BLaER1 (cell line): ENCODE measurements at regions not wholly inside any gene's neighbourhood (a gene's known extent, or its start where the extent isn't known, plus 50 kb on each side); places are given as distances from the start of the nearest gene placed in this dataset.
A peak's percentile ranks its signal among the peaks of the same experiment; 100 is the strongest.

Experiments used
- H3K27ac ChIP-seq: shearing (Covaris generic); formaldehyde crosslinking; 2 replicates; pipeline ENCODE4 v1.8.1; 2022
- H3K27me3 ChIP-seq: shearing (Covaris generic); formaldehyde crosslinking; 2 replicates; pipeline ENCODE4 v1.8.1; 2022
- H3K36me3 ChIP-seq: shearing (Covaris generic); formaldehyde crosslinking; 2 replicates; pipeline ENCODE4 v1.8.1; 2022
- H3K4me1 ChIP-seq: shearing (Covaris generic); formaldehyde crosslinking; 2 replicates; pipeline ENCODE4 v1.8.1; 2022
- H3K4me2 ChIP-seq: shearing (Covaris generic); formaldehyde crosslinking; 2 replicates; pipeline ENCODE4 v1.8.1; 2022
- H3K4me3 ChIP-seq: shearing (Covaris generic); formaldehyde crosslinking; 2 replicates; pipeline ENCODE4 v1.8.1; 2022
- H3K9ac ChIP-seq: shearing (Covaris generic); formaldehyde crosslinking; 2 replicates; pipeline ENCODE4 v1.8.1; 2022
- H3K9me3 ChIP-seq: shearing (Covaris generic); formaldehyde crosslinking; 2 replicates; pipeline ENCODE4 v1.8.1; 2022
- H4K20me1 ChIP-seq: shearing (Covaris generic); formaldehyde crosslinking; 2 replicates; pipeline ENCODE4 v1.8.1; 2022
- Cebpa-rat ChIP-seq: shearing (Covaris generic); IDR thresholded peaks from 2 replicates; pipeline ENCODE4 v1.8.1; 2022

GRCh38 chr22:27626675-27627443 lies 174.7 kb downstream of the MN1 start:
- Histone ChIP-seq H3K4me1 (peaks cover 24% of the 10 kb centered on the region), H3K4me2 (0 out of 2 replicates have a peak overlapping the region, but pooled peaks have one; percentile 7), H3K9me3 (no peaks in the 10 kb centered on the region), H3K27ac (peak overlapping the region; percentile 59; the same call in 1 of the 2 replicates), H3K36me3 (no peaks in the 10 kb centered on the region), H3K9ac (no peak overlapping the region), H3K27me3 (no peaks in the 10 kb centered on the region), H4K20me1 (no peaks in the 10 kb centered on the region), H3K4me3 (no peak overlapping the region)
- no peak for TF ChIP-seq Cebpa-rat

GRCh38 chr22:27627444-27627833 lies 174.1 kb downstream of the MN1 start:
- peak overlapping the region; percentile 59; the same call in 1 of the 2 replicates for H3K27ac ChIP-seq
- H3K4me2 ChIP-seq = 0 out of 2 replicates have a peak overlapping the region, but pooled peaks have one; percentile 7
- H3K9ac ChIP-seq = no peak overlapping the region
- H3K9me3 ChIP-seq = no peaks in the 10 kb centered on the region
- no peaks in the 10 kb centered on the region for H3K36me3 ChIP-seq
- H4K20me1 ChIP-seq = no peaks in the 10 kb centered on the region
- no peaks in the 10 kb centered on the region for H3K27me3 ChIP-seq
- H3K4me3 ChIP-seq = no peak overlapping the region
- H3K4me1 ChIP-seq = peaks cover 24% of the 10 kb centered on the region
- no peak for TF ChIP-seq Cebpa-rat

GRCh38 chr22:27627901-27628300 lies 173.7 kb downstream of the MN1 start:
- Histone ChIP-seq H3K9ac (no peak overlapping the region), H3K27ac (0 out of 2 replicates have a peak overlapping the region, but pooled peaks have one; percentile 59), H3K36me3 (no peaks in the 10 kb centered on the region), H4K20me1 (no peaks in the 10 kb centered on the region), H3K27me3 (no peaks in the 10 kb centered on the region), H3K4me3 (no peak overlapping the region), H3K9me3 (no peaks in the 10 kb centered on the region), H3K4me1 (peaks cover 24% of the 10 kb centered on the region), H3K4me2 (no peak overlapping the region)
- no peak for TF ChIP-seq Cebpa-rat

GRCh38 chr22:27628341-27628740 lies 173.2 kb downstream of the MN1 start:
- no peak overlapping the region for H3K4me2 ChIP-seq
- H4K20me1 ChIP-seq = no peaks in the 10 kb centered on the region
- no peak overlapping the region for H3K4me3 ChIP-seq
- no peak overlapping the region for H3K27ac ChIP-seq
- no peak for TF ChIP-seq Cebpa-rat
- H3K9ac ChIP-seq = no peak overlapping the region
- H3K27me3 ChIP-seq = no peaks in the 10 kb centered on the region
- no peaks in the 10 kb centered on the region for H3K36me3 ChIP-seq
- H3K4me1 ChIP-seq = peaks cover 24% of the 10 kb centered on the region
- H3K9me3 ChIP-seq = no peaks in the 10 kb centered on the region

- H3K27me3 ChIP-seq = no peaks in the 10 kb centered on the region
- no peaks in the 10 kb centered on the region for H3K9me3 ChIP-seq
- TF ChIP-seq Cebpa-rat = no peak
- H3K9ac ChIP-seq = no peak overlapping the region
- H3K36me3 ChIP-seq = no peaks in the 10 kb centered on the region
- H3K4me2 ChIP-seq = no peak overlapping the region
- peaks cover 24% of the 10 kb centered on the region for H3K4me1 ChIP-seq
- no peak overlapping the region for H3K4me3 ChIP-seq
- H3K27ac ChIP-seq = no peak overlapping the region
- H4K20me1 ChIP-seq = no peaks in the 10 kb centered on the region
Measured at GRCh38 chr22:27628891-27629631, 172.5 kb downstream of the MN1 start.

GRCh38 chr22:27629908-27630673 lies 171.5 kb downstream of the MN1 start:
- H3K9ac ChIP-seq = no peak overlapping the region
- peaks cover 24% of the 10 kb centered on the region for H3K4me1 ChIP-seq
- peak overlapping the region; percentile 38; the same call in 1 of the 2 replicates for H3K27ac ChIP-seq
- H3K4me2 ChIP-seq = peak overlapping the region; percentile 34; the same call in 1 of the 2 replicates
- no peaks in the 10 kb centered on the region for H4K20me1 ChIP-seq
- no peak for TF ChIP-seq Cebpa-rat
- H3K4me3 ChIP-seq = no peak overlapping the region
- no peaks in the 10 kb centered on the region for H3K36me3 ChIP-seq
- H3K27me3 ChIP-seq = no peaks in the 10 kb centered on the region
- H3K9me3 ChIP-seq = no peaks in the 10 kb centered on the region

GRCh38 chr22:27630754-27631153 lies 170.8 kb downstream of the MN1 start:
- TF ChIP-seq Cebpa-rat = no peak
- Histone ChIP-seq H3K27me3 (no peaks in the 10 kb centered on the region), H3K9ac (no peak overlapping the region), H3K9me3 (no peaks in the 10 kb centered on the region), H3K4me3 (no peak overlapping the region), H3K4me2 (peak overlapping the region; percentile 34; the same call in 1 of the 2 replicates), H3K36me3 (no peaks in the 10 kb centered on the region), H4K20me1 (no peaks in the 10 kb centered on the region), H3K27ac (peak overlapping the region; percentile 38; the same call in 1 of the 2 replicates), H3K4me1 (peaks cover 26% of the 10 kb centered on the region)

GRCh38 chr22:27631641-27632040 lies 169.9 kb downstream of the MN1 start:
- TF ChIP-seq Cebpa-rat = no peak
- H3K4me1 ChIP-seq = peaks cover 35% of the 10 kb centered on the region

GRCh38 chr22:27632451-27633295 lies 168.9 kb downstream of the MN1 start:
- Histone ChIP-seq H3K9ac (no peak overlapping the region), H3K4me1 (peaks cover 37% of the 10 kb centered on the region), H3K27me3 (no peaks in the 10 kb centered on the region), H3K9me3 (no peaks in the 10 kb centered on the region), H3K36me3 (no peaks in the 10 kb centered on the region), H3K4me3 (no peak overlapping the region), H3K27ac (no peak overlapping the region), H3K4me2 (no peak overlapping the region), H4K20me1 (no peaks in the 10 kb centered on the region)
- TF ChIP-seq Cebpa-rat = no peak

More at GRCh38 chr22:27631641-27632040, 169.9 kb downstream of the MN1 start:
- Histone ChIP-seq H3K27ac (no peak overlapping the region), H3K4me3 (no peak overlapping the region), H3K9me3 (no peaks in the 10 kb centered on the region), H3K27me3 (no peaks in the 10 kb centered on the region), H4K20me1 (no peaks in the 10 kb centered on the region), H3K9ac (no peak overlapping the region), H3K36me3 (no peaks in the 10 kb centered on the region), H3K4me2 (no peak overlapping the region)
